ENCODE measurements at regions not wholly inside any gene's neighbourhood (a gene's known extent, or its start where the extent isn't known, plus 50 kb on each side); places are given as distances from the start of the nearest gene placed in this dataset.

- no peaks in the 10 kb centered on the region for H3K36me3 ChIP-seq (ENCODE audit: insufficient read depth, low read length)
- H2AFZ ChIP-seq (ENCODE audit: low read depth, low read length): no peak overlapping the region
- H3K4me3 ChIP-seq (ENCODE audit: low read length): no peak overlapping the region
- H3K9me3 ChIP-seq (ENCODE audit: low read length): no peaks in the 10 kb centered on the region
- no peaks in the 10 kb centered on the region for H3K4me1 ChIP-seq (ENCODE audit: insufficient read depth, low read length)
- no peaks in the 10 kb centered on the region for H3K27me3 ChIP-seq (ENCODE audit: insufficient read depth, low read length)
Observed at GRCh38 chr3:44048196-44048924, 193.3 kb upstream of the TOPAZ1 start.

GRCh38 chr3:44048949-44049348, 192.7 kb upstream of the TOPAZ1 start:
- no peak overlapping the region for H3K4me3 ChIP-seq (ENCODE audit: low read length)
- H2AFZ ChIP-seq (ENCODE audit: low read depth, low read length): no peak overlapping the region
- no peaks in the 10 kb centered on the region for H3K9me3 ChIP-seq (ENCODE audit: low read length)
- no peaks in the 10 kb centered on the region for H3K27me3 ChIP-seq (ENCODE audit: insufficient read depth, low read length)
- no peaks in the 10 kb centered on the region for H3K36me3 ChIP-seq (ENCODE audit: insufficient read depth, low read length)
- H3K4me1 ChIP-seq (ENCODE audit: insufficient read depth, low read length): no peaks in the 10 kb centered on the region

GRCh38 chr3:44050101-44050500, 191.6 kb upstream of the TOPAZ1 start:
- no peaks in the 10 kb centered on the region for H3K27me3 ChIP-seq (ENCODE audit: insufficient read depth, low read length)
- no peak overlapping the region for H2AFZ ChIP-seq (ENCODE audit: low read depth, low read length)
- no peak overlapping the region for H3K4me3 ChIP-seq (ENCODE audit: low read length)
- H3K4me1 ChIP-seq (ENCODE audit: insufficient read depth, low read length): no peaks in the 10 kb centered on the region
- no peaks in the 10 kb centered on the region for H3K9me3 ChIP-seq (ENCODE audit: low read length)
- H3K36me3 ChIP-seq (ENCODE audit: insufficient read depth, low read length): no peaks in the 10 kb centered on the region

- Histone ChIP-seq H2AFZ (ENCODE audit: low read depth, low read length) (no peak overlapping the region), H3K36me3 (ENCODE audit: insufficient read depth, low read length) (no peaks in the 10 kb centered on the region), H3K9me3 (ENCODE audit: low read length) (no peaks in the 10 kb centered on the region), H3K27me3 (ENCODE audit: insufficient read depth, low read length) (no peaks in the 10 kb centered on the region), H3K4me3 (ENCODE audit: low read length) (no peak overlapping the region), H3K4me1 (ENCODE audit: insufficient read depth, low read length) (no peaks in the 10 kb centered on the region)
Observed at GRCh38 chr3:44050867-44051266, 190.8 kb upstream of the TOPAZ1 start.

- Histone ChIP-seq H2AFZ (ENCODE audit: low read depth, low read length) (no peak overlapping the region), H3K4me1 (ENCODE audit: insufficient read depth, low read length) (no peaks in the 10 kb centered on the region), H3K36me3 (ENCODE audit: insufficient read depth, low read length) (no peaks in the 10 kb centered on the region), H3K9me3 (ENCODE audit: low read length) (no peaks in the 10 kb centered on the region), H3K4me3 (ENCODE audit: low read length) (no peak overlapping the region), H3K27me3 (ENCODE audit: insufficient read depth, low read length) (peaks cover 5% of the 10 kb centered on the region)
Observed at GRCh38 chr3:44055951-44056350, 185.7 kb upstream of the TOPAZ1 start.

GRCh38 chr3:44056446-44057240, 185.0 kb upstream of the TOPAZ1 start:
- Histone ChIP-seq H3K4me3 (ENCODE audit: low read length) (no peak overlapping the region), H3K36me3 (ENCODE audit: insufficient read depth, low read length) (no peaks in the 10 kb centered on the region), H3K4me1 (ENCODE audit: insufficient read depth, low read length) (no peaks in the 10 kb centered on the region), H3K9me3 (ENCODE audit: low read length) (no peaks in the 10 kb centered on the region), H2AFZ (ENCODE audit: low read depth, low read length) (no peak overlapping the region), H3K27me3 (ENCODE audit: insufficient read depth, low read length) (peaks cover 6% of the 10 kb centered on the region)

GRCh38 chr3:44058022-44058867, 183.4 kb upstream of the TOPAZ1 start:
- Histone ChIP-seq H3K9me3 (ENCODE audit: low read length) (no peaks in the 10 kb centered on the region), H3K27me3 (ENCODE audit: insufficient read depth, low read length) (peaks cover 14% of the 10 kb centered on the region), H3K4me3 (ENCODE audit: low read length) (no peak overlapping the region), H3K4me1 (ENCODE audit: insufficient read depth, low read length) (no peaks in the 10 kb centered on the region), H3K36me3 (ENCODE audit: insufficient read depth, low read length) (no peaks in the 10 kb centered on the region), H2AFZ (ENCODE audit: low read depth, low read length) (no peak overlapping the region)

- Histone ChIP-seq H3K36me3 (ENCODE audit: insufficient read depth, low read length) (no peaks in the 10 kb centered on the region), H3K27me3 (ENCODE audit: insufficient read depth, low read length) (peaks cover 14% of the 10 kb centered on the region), H3K4me1 (ENCODE audit: insufficient read depth, low read length) (no peaks in the 10 kb centered on the region), H3K4me3 (ENCODE audit: low read length) (no peak overlapping the region), H3K9me3 (ENCODE audit: low read length) (no peaks in the 10 kb centered on the region), H2AFZ (ENCODE audit: low read depth, low read length) (no peak overlapping the region)
Observed at GRCh38 chr3:44058868-44059203, 182.8 kb upstream of the TOPAZ1 start.

GRCh38 chr3:44060164-44060563, 181.5 kb upstream of the TOPAZ1 start:
- Histone ChIP-seq H2AFZ (ENCODE audit: low read depth, low read length) (no peak overlapping the region), H3K4me1 (ENCODE audit: insufficient read depth, low read length) (no peaks in the 10 kb centered on the region), H3K4me3 (ENCODE audit: low read length) (no peak overlapping the region), H3K36me3 (ENCODE audit: insufficient read depth, low read length) (no peaks in the 10 kb centered on the region), H3K9me3 (ENCODE audit: low read length) (no peaks in the 10 kb centered on the region), H3K27me3 (ENCODE audit: insufficient read depth, low read length) (peaks cover 14% of the 10 kb centered on the region)

GRCh38 chr3:44061268-44061667, 180.4 kb upstream of the TOPAZ1 start:
- H3K36me3 ChIP-seq (ENCODE audit: insufficient read depth, low read length): no peaks in the 10 kb centered on the region
- H2AFZ ChIP-seq (ENCODE audit: low read depth, low read length): no peak overlapping the region
- H3K4me1 ChIP-seq (ENCODE audit: insufficient read depth, low read length): no peaks in the 10 kb centered on the region
- H3K9me3 ChIP-seq (ENCODE audit: low read length): no peaks in the 10 kb centered on the region
- H3K4me3 ChIP-seq (ENCODE audit: low read length): no peak overlapping the region
- H3K27me3 ChIP-seq (ENCODE audit: insufficient read depth, low read length): peaks cover 14% of the 10 kb centered on the region

- Histone ChIP-seq H3K4me3 (ENCODE audit: low read length) (no peak overlapping the region), H3K9me3 (ENCODE audit: low read length) (no peaks in the 10 kb centered on the region), H2AFZ (ENCODE audit: low read depth, low read length) (no peak overlapping the region), H3K27me3 (ENCODE audit: insufficient read depth, low read length) (peaks cover 14% of the 10 kb centered on the region), H3K36me3 (ENCODE audit: insufficient read depth, low read length) (no peaks in the 10 kb centered on the region), H3K4me1 (ENCODE audit: insufficient read depth, low read length) (no peaks in the 10 kb centered on the region)
Observed at GRCh38 chr3:44061961-44062360, 179.7 kb upstream of the TOPAZ1 start.

GRCh38 chr3:44065311-44066094, 176.2 kb upstream of the TOPAZ1 start:
- Histone ChIP-seq H3K4me3 (ENCODE audit: low read length) (no peak overlapping the region), H2AFZ (ENCODE audit: low read depth, low read length) (no peak overlapping the region), H3K27me3 (ENCODE audit: insufficient read depth, low read length) (peaks cover 14% of the 10 kb centered on the region), H3K4me1 (ENCODE audit: insufficient read depth, low read length) (no peaks in the 10 kb centered on the region), H3K36me3 (ENCODE audit: insufficient read depth, low read length) (no peaks in the 10 kb centered on the region), H3K9me3 (ENCODE audit: low read length) (no peaks in the 10 kb centered on the region)

Measured in neuron (in vitro differentiated cells).